Spinal cord (tissue), 9 donors: ENCODE measurements at regions not wholly inside any gene's neighbourhood (a gene's known extent, or its start where the extent isn't known, plus 50 kb on each side); places are given as distances from the start of the nearest gene placed in this dataset.

Experiments
- DNase-seq, 6 donors: peaks; one replicate each; pipeline versions ENCODE4 v3.0.0 to v3.0.0-alpha.2; 2013 to 2015; ENCODE audit warnings: low spot score in 6 of 6, low read depth in 4 of 6
- H3K27ac ChIP-seq: one replicate; pipeline ENCODE4 v1.5.1; 2013; ENCODE audit warnings: low read depth, low read length, control low read depth
- H3K27me3 ChIP-seq: one replicate; pipeline ENCODE4 v1.6.1; 2013; ENCODE audit warnings: low read length; ENCODE audit not compliant: control insufficient read depth, insufficient read depth
- H3K36me3 ChIP-seq: one replicate; pipeline ENCODE4 v1.6.1; 2013; ENCODE audit warnings: low read length; ENCODE audit not compliant: control insufficient read depth, insufficient read depth
- H3K4me1 ChIP-seq: one replicate; pipeline ENCODE4 v1.6.1; 2013; ENCODE audit warnings: low read length; ENCODE audit not compliant: control insufficient read depth, insufficient read depth
- H3K4me3 ChIP-seq: one replicate; pipeline ENCODE4 v1.5.1; 2013; ENCODE audit warnings: low read depth, low read length, control low read depth
- H3K9me3 ChIP-seq: one replicate; pipeline ENCODE4 v1.6.1; 2013; ENCODE audit warnings: low read length; ENCODE audit not compliant: control insufficient read depth, insufficient read depth
- WGBS: methylation state at CpG from one replicate; pipeline ENCODE4 v1.1.5; 2013; ENCODE audit warnings: missing lambda C conversion rate; ENCODE audit not compliant: insufficient coverage; 5-methylcytosine and 5-hydroxymethylcytosine counted together
- donor health status: healthy.

GRCh38 chr17:63349478-63350000, 96.6 kb downstream of the CYB561 start:
- Histone ChIP-seq H3K4me3 (no peak overlapping the region), H3K27ac (no peak overlapping the region), H3K9me3 (no peaks in the 10 kb centered on the region), H3K27me3 (no peaks in the 10 kb centered on the region), H3K36me3 (peaks cover 5% of the 10 kb centered on the region), H3K4me1 (no peaks in the 10 kb centered on the region)
- DNase-seq = peak in 1 of 6 donors; percentile 30
- no CpG with 5 or more reads among the region's 3 CpGs for WGBS

- H3K4me3 ChIP-seq = no peak overlapping the region
- H3K36me3 ChIP-seq = peaks cover 5% of the 10 kb centered on the region
- H3K27ac ChIP-seq = no peak overlapping the region
- WGBS = 80% methylated on average over 2 of the region's 4 CpGs
- no peaks in the 10 kb centered on the region for H3K4me1 ChIP-seq
- no peaks in the 10 kb centered on the region for H3K27me3 ChIP-seq
- no peak for DNase-seq
- no peaks in the 10 kb centered on the region for H3K9me3 ChIP-seq
These were observed 95.7 kb downstream of the CYB561 start for GRCh38 chr17:63350364-63350763.

- Histone ChIP-seq H3K4me3 (no peak overlapping the region), H3K27ac (no peak overlapping the region), H3K9me3 (no peaks in the 10 kb centered on the region), H3K36me3 (peaks cover 4% of the 10 kb centered on the region), H3K27me3 (no peaks in the 10 kb centered on the region), H3K4me1 (no peaks in the 10 kb centered on the region)
- DNase-seq = no peak
- no CpG with 5 or more reads among the region's 4 CpGs for WGBS
These were observed 91.8 kb downstream of the CYB561 start for GRCh38 chr17:63354256-63354655.

GRCh38 chr17:63356337-63356757, 89.8 kb downstream of the CYB561 start:
- Histone ChIP-seq H3K27ac (peak overlapping the region; percentile 33), H3K27me3 (no peaks in the 10 kb centered on the region), H3K4me3 (no peak overlapping the region), H3K36me3 (peaks cover 7% of the 10 kb centered on the region), H3K9me3 (no peaks in the 10 kb centered on the region), H3K4me1 (no peaks in the 10 kb centered on the region)
- DNase-seq = peak in 2 of 6 donors; percentile 46 to 47
- 20% methylated on average over 1 of the region's 1 CpG for WGBS

- H3K36me3 ChIP-seq = peaks cover 17% of the 10 kb centered on the region
- peak overlapping the region; percentile 19 for H3K27ac ChIP-seq
These were observed 87.8 kb downstream of the CYB561 start for GRCh38 chr17:63358111-63358839.

GRCh38 chr17:63358956-63359355, 87.2 kb downstream of the CYB561 start:
- Histone ChIP-seq H3K4me3 (no peak overlapping the region), H3K36me3 (peaks cover 17% of the 10 kb centered on the region), H3K4me1 (peaks cover 5% of the 10 kb centered on the region), H3K9me3 (no peaks in the 10 kb centered on the region), H3K27me3 (no peaks in the 10 kb centered on the region), H3K27ac (no peak overlapping the region)
- no CpG with 5 or more reads among the region's 3 CpGs for WGBS
- no peak for DNase-seq

More at GRCh38 chr17:63358111-63358839, 87.8 kb downstream of the CYB561 start:
- Histone ChIP-seq H3K9me3 (no peaks in the 10 kb centered on the region), H3K4me3 (no peak overlapping the region), H3K4me1 (peaks cover 5% of the 10 kb centered on the region), H3K27me3 (no peaks in the 10 kb centered on the region)
- no peak for DNase-seq
- WGBS = 87% methylated on average over 3 of the region's 6 CpGs

- Histone ChIP-seq H3K36me3 (peaks cover 17% of the 10 kb centered on the region), H3K4me1 (peaks cover 5% of the 10 kb centered on the region), H3K27me3 (no peaks in the 10 kb centered on the region), H3K4me3 (no peak overlapping the region), H3K27ac (no peak overlapping the region), H3K9me3 (no peaks in the 10 kb centered on the region)
- 92% methylated on average over 7 of the region's 7 CpGs for WGBS
- no peak for DNase-seq
These were observed 84.9 kb downstream of the CYB561 start for GRCh38 chr17:63361182-63361581.

GRCh38 chr17:63362115-63362514, 84.0 kb downstream of the CYB561 start:
- 91% methylated on average over 2 of the region's 2 CpGs for WGBS
- H3K4me3 ChIP-seq = no peak overlapping the region
- no peaks in the 10 kb centered on the region for H3K9me3 ChIP-seq
- H3K27me3 ChIP-seq = no peaks in the 10 kb centered on the region
- no peak overlapping the region for H3K27ac ChIP-seq
- H3K36me3 ChIP-seq = peaks cover 17% of the 10 kb centered on the region
- peaks cover 5% of the 10 kb centered on the region for H3K4me1 ChIP-seq
- no peak for DNase-seq

- H3K27ac ChIP-seq = no peak overlapping the region
- whole genome bisulfite sequencing = 37% methylated on average over 2 of the region's 2 CpGs
- no peaks in the 10 kb centered on the region for H3K9me3 ChIP-seq
- no peaks in the 10 kb centered on the region for H3K27me3 ChIP-seq
- peaks cover 14% of the 10 kb centered on the region for H3K36me3 ChIP-seq
- peak in 2 of 6 donors; percentile 36 to 85 for DNase-seq
- peaks cover 5% of the 10 kb centered on the region for H3K4me1 ChIP-seq
- H3K4me3 ChIP-seq = no peak overlapping the region
These were observed 81.7 kb downstream of the CYB561 start for GRCh38 chr17:63364387-63364786.

GRCh38 chr17:63364944-63365343, 81.2 kb downstream of the CYB561 start:
- DNase-seq = no peak
- WGBS = 68% methylated on average over 5 of the region's 6 CpGs
- Histone ChIP-seq H3K27ac (no peak overlapping the region), H3K36me3 (peaks cover 14% of the 10 kb centered on the region), H3K4me3 (no peak overlapping the region), H3K27me3 (no peaks in the 10 kb centered on the region), H3K4me1 (peaks cover 5% of the 10 kb centered on the region), H3K9me3 (no peaks in the 10 kb centered on the region)
